SK-N-SH treated with all-trans-retinoic acid at 6 μM for 48 hours (cell line): ENCODE measurements at regions not wholly inside any gene's neighbourhood (a gene's known extent, or its start where the extent isn't known, plus 50 kb on each side); places are given as distances from the start of the nearest gene placed in this dataset.

Source experiments
- ATAC-seq: fragments of 200-7000 bp; cut with Tn5 transposase; 3 replicates; pipeline ENCODE4 v1.9.1; 2020; ENCODE audit warnings: mild to moderate bottlenecking, moderate library complexity
- ARNTL ChIP-seq: fragments of 450-650 bp; formaldehyde crosslinking; IDR thresholded peaks from 2 replicates; pipeline ENCODE4 v1.5.0; 2020; ENCODE audit warnings: low read depth, mild to moderate bottlenecking, moderate library complexity, borderline replicate concordance
- BACH2 ChIP-seq: fragments of 250-450 bp; sonication (Bioruptor Pico); IDR thresholded peaks from 2 replicates; pipeline ENCODE4 v1.9.0; 2021; ENCODE audit warnings: mild to moderate bottlenecking, borderline replicate concordance
- CREB5 ChIP-seq: fragments of 250-450 bp; sonication (Bioruptor Pico); IDR thresholded peaks from 2 replicates; pipeline ENCODE4 v1.5.1; 2020; ENCODE audit warnings: low read depth, mild to moderate bottlenecking, moderate library complexity
- CSRNP3 ChIP-seq: fragments of 250-450 bp; sonication (Bioruptor Pico); IDR thresholded peaks from 2 replicates; pipeline ENCODE4 v1.5.1; 2021; ENCODE audit warnings: mild to moderate bottlenecking, moderate library complexity
- ESRRG ChIP-seq: fragments of 250-450 bp; sonication (Bioruptor Pico); IDR thresholded peaks from 2 replicates; pipeline ENCODE4 v1.6.1; 2021; ENCODE audit warnings: mild to moderate bottlenecking
- OSR1 ChIP-seq: fragments of 250-450 bp; sonication (Bioruptor Pico); IDR thresholded peaks from 2 replicates; pipeline ENCODE4 v1.8.0; 2022; ENCODE audit warnings: moderate library complexity, mild to moderate bottlenecking, inconsistent platforms
- POU6F1 ChIP-seq: fragments of 250-450 bp; sonication (Bioruptor Pico); IDR thresholded peaks from 2 replicates; pipeline ENCODE4 v1.8.0; 2021; ENCODE audit warnings: low read depth, mild to moderate bottlenecking, moderate library complexity, borderline replicate concordance
- PPARA ChIP-seq: fragments of 250-450 bp; sonication (Bioruptor Pico); IDR thresholded peaks from 2 replicates; pipeline ENCODE4 v1.5.0; 2020; ENCODE audit warnings: mild to moderate bottlenecking, borderline replicate concordance
- SNAI2 ChIP-seq: fragments of 250-450 bp; sonication (Bioruptor Pico); IDR thresholded peaks from 2 replicates; pipeline ENCODE4 v1.5.0; 2020; ENCODE audit warnings: mild to moderate bottlenecking, moderate library complexity
- TCF4 ChIP-seq: fragments of 250-450 bp; sonication (Bioruptor Pico); IDR thresholded peaks from 2 replicates; pipeline ENCODE4 v1.8.0; 2021; ENCODE audit warnings: mild to moderate bottlenecking, moderate library complexity, borderline replicate concordance
- TOX ChIP-seq: fragments of 250-450 bp; sonication (Bioruptor Pico); IDR thresholded peaks from 2 replicates; pipeline ENCODE4 v1.8.0; 2021; ENCODE audit warnings: mild to moderate bottlenecking, moderate library complexity, borderline replicate concordance
- TSHZ2 ChIP-seq: fragments of 250-450 bp; sonication (Bioruptor Pico); IDR thresholded peaks from 2 replicates; pipeline ENCODE4 v1.5.0; 2020; ENCODE audit warnings: mild to moderate bottlenecking, moderate library complexity
- ZNF70 ChIP-seq: fragments of 450-650 bp; formaldehyde crosslinking; IDR thresholded peaks from 2 replicates; pipeline ENCODE4 v1.5.0; 2020; ENCODE audit warnings: mild to moderate bottlenecking, moderate library complexity

GRCh38 chr1:177334903-177335302, 164.1 kb downstream of the BRINP2 start (continued):
- no peak for TF ChIP-seq BACH2 (CRISPR knock-in tag)
- TF ChIP-seq TCF4 (CRISPR knock-in tag) = no peak
- no peak for TF ChIP-seq PPARA
- TF ChIP-seq OSR1 (CRISPR knock-in tag) = no peak
- TF ChIP-seq ZNF70 (CRISPR knock-in tag) = no peak
- TF ChIP-seq TOX (CRISPR knock-in tag) = no peak
- no peak for TF ChIP-seq SNAI2 (CRISPR knock-in tag)
- no peak for TF ChIP-seq ESRRG (CRISPR knock-in tag)
- no peak for TF ChIP-seq POU6F1 (CRISPR knock-in tag)
- no peak for TF ChIP-seq ARNTL (CRISPR knock-in tag)
- TF ChIP-seq, all 23 proteins: peak for 0

GRCh38 chr1:177333936-177334595, 163.3 kb downstream of the BRINP2 start:
- ATAC-seq = no peak
- TF ChIP-seq PPARA = no peak
- no peak for TF ChIP-seq CSRNP3 (CRISPR knock-in tag)
- no peak for TF ChIP-seq TSHZ2 (CRISPR knock-in tag)
- no peak for TF ChIP-seq TOX (CRISPR knock-in tag)
- TF ChIP-seq ARNTL (CRISPR knock-in tag) = no peak
- no peak for TF ChIP-seq CREB5
- no peak for TF ChIP-seq SNAI2 (CRISPR knock-in tag)
